ENCODE measurements at regions not wholly inside any gene's neighbourhood (a gene's known extent, or its start where the extent isn't known, plus 50 kb on each side); places are given as distances from the start of the nearest gene placed in this dataset.

DNA sequence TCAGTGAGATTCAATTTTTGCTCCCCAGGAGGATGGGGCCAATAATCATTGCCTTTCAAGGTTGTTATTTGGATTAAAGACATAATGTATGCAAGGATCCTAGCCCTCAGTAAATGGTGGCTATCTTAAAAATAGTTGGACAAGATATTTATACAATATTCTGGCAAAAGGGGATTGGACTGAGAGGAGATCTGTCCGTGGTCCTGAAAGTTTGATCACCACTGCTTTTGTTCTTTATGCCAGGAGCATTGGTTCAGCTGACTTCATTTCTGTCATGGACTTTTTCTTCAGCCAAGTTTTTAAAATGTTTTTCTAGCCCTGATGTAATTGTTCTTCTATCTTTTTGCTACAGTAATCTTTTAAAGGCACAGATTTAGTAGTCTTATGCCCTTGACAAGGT lies 70.2 kb upstream of the TCL1A start:
- Histone ChIP-seq H3K36me3 (replicated peaks in 1 of 2; ENCODE audit: control extremely low read depth in 1 of 2, control insufficient read depth in 1 of 2, extremely low read depth in 1 of 2, insufficient read depth in 2 of 2, low read length in 1 of 2) (no peaks in the 10 kb centered on the region), H4K20me1 (ENCODE audit: control insufficient read depth, insufficient read depth, low read length, poor library complexity, severe bottlenecking) (no peaks in the 10 kb centered on the region), H3K4me2 (replicated peaks; ENCODE audit: low read depth, low read length, poor library complexity, severe bottlenecking) (no peak overlapping the region), H3K9me3 (ENCODE audit: control extremely low read depth in 1 of 3, control insufficient read depth in 2 of 3, insufficient read depth in 1 of 3, low read length in 2 of 3) (no peaks in the 10 kb centered on the region), H2AFZ (ENCODE audit: insufficient read depth, low read depth, low read length, poor library complexity, severe bottlenecking) (no peak overlapping the region), H3K27ac (ENCODE audit: low read length in 2 of 2) (no peak overlapping the region), H3K27me3 (replicated peaks in 1 of 4; ENCODE audit: control extremely low read depth in 1 of 4, control insufficient read depth in 3 of 4, insufficient read depth in 4 of 4, low read length in 3 of 4) (peaks cover 0 to 3% (median 0%) of the 10 kb centered on the region in 4 experiments), H3K4me1 (ENCODE audit: control insufficient read depth in 2 of 2, insufficient read depth in 2 of 2, low read length in 2 of 2) (no peaks in the 10 kb centered on the region), H3K9ac (ENCODE audit: low read length) (no peak overlapping the region), H3K4me3 (ENCODE audit: control extremely low read depth in 1 of 5, extremely low read depth in 1 of 5, insufficient read depth in 1 of 5, low read depth in 2 of 5, low read length in 4 of 5) (no peak overlapping the region), H3K79me2 (ENCODE audit: control insufficient read depth, insufficient read depth, low read length) (no peaks in the 10 kb centered on the region)
- WGBS (ENCODE audit: insufficient coverage) = 17% methylated on average over 1 of the region's 1 CpG
- ChIA-PET CTCF (interaction anchor here (0.7 to 1.0 kb wide), 2 partner anchors 10 to 20 kb away, joined by 4 read pairs; no protein-coding TSS in a partner anchor), POLR2A (no interaction called here)
- Mint-ChIP-seq H3K9me3 (ENCODE audit: insufficient read depth) (no peaks in the 10 kb centered on the region), H3K27me3 (peaks cover 27% of the 10 kb centered on the region), H3K27ac (no peak overlapping the region), H3K4me1 (no peaks in the 10 kb centered on the region), H3K4me3 (no peak overlapping the region)
- intact Hi-C loops (cut with micrococcal nuclease) = no loop called here
- DNase-seq (peak; percentile 20), ATAC-seq (ENCODE audit: low read depth) (no peak)
- TF ChIP-seq EZH2 (IDR thresholded peaks at IDR 0.05; ENCODE audit: borderline replicate concordance, insufficient read depth, low read depth, low read length, poor library complexity, severe bottlenecking) = no peak
- TF ChIP-seq, protein P1, sequence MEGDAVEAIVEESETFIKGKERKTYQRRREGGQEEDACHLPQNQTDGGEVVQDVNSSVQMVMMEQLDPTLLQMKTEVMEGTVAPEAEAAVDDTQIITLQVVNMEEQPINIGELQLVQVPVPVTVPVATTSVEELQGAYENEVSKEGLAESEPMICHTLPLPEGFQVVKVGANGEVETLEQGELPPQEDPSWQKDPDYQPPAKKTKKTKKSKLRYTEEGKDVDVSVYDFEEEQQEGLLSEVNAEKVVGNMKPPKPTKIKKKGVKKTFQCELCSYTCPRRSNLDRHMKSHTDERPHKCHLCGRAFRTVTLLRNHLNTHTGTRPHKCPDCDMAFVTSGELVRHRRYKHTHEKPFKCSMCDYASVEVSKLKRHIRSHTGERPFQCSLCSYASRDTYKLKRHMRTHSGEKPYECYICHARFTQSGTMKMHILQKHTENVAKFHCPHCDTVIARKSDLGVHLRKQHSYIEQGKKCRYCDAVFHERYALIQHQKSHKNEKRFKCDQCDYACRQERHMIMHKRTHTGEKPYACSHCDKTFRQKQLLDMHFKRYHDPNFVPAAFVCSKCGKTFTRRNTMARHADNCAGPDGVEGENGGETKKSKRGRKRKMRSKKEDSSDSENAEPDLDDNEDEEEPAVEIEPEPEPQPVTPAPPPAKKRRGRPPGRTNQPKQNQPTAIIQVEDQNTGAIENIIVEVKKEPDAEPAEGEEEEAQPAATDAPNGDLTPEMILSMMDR (IDR thresholded peaks at IDR 0.05) = no peak

DNA sequence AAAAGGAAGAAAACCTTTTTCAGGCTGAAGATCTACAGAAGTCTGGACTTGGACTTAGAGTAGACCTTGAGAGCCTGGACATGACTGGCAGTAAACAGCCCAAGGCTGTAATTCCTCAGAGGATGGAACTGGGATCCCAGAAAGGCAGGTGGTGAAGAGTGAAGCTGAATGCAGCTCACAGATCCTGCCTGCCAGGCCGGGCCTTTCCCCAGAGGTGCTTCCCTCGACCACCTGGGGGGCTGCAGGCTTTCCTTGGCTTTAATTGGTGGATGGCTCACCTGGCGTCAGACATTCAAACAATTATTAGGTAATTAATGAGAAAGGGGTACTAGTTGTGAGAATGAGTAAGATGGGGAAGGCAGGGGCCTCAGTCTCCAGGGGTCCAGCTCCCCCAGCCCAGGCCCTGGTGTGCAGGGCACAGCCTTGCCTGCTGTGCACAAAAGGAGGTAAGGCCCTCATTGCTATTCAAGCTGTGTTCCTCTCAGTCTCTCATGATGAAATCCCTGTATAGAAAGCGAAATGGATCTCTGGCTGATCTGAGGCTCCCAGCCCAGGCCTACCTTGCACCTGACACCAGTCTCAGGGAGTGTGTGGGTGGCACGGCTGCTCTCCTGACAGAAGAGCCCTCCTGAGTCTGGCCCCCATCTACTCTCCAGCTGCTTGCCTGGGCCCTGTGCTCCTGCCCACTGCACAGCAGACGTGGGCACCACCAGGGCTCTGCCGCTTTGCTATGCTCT lies 63.0 kb upstream of the TCL1A start:
- Histone ChIP-seq H3K9ac (ENCODE audit: low read length) (no peak overlapping the region), H3K4me2 (replicated peaks; ENCODE audit: low read depth, low read length, poor library complexity, severe bottlenecking) (no peak overlapping the region), H3K4me3 (ENCODE audit: control extremely low read depth in 1 of 5, extremely low read depth in 1 of 5, insufficient read depth in 1 of 5, low read depth in 2 of 5, low read length in 4 of 5) (no peak overlapping the region), H3K27me3 (replicated peaks in 1 of 4; ENCODE audit: control extremely low read depth in 1 of 4, control insufficient read depth in 3 of 4, insufficient read depth in 4 of 4, low read length in 3 of 4) (no peaks in the 10 kb centered on the region), H3K36me3 (replicated peaks in 1 of 2; ENCODE audit: control extremely low read depth in 1 of 2, control insufficient read depth in 1 of 2, extremely low read depth in 1 of 2, insufficient read depth in 2 of 2, low read length in 1 of 2) (no peaks in the 10 kb centered on the region), H2AFZ (ENCODE audit: insufficient read depth, low read depth, low read length, poor library complexity, severe bottlenecking) (no peak overlapping the region), H4K20me1 (ENCODE audit: control insufficient read depth, insufficient read depth, low read length, poor library complexity, severe bottlenecking) (no peaks in the 10 kb centered on the region), H3K27ac (ENCODE audit: low read length in 2 of 2) (no peak overlapping the region), H3K79me2 (ENCODE audit: control insufficient read depth, insufficient read depth, low read length) (peaks cover 18% of the 10 kb centered on the region), H3K9me3 (ENCODE audit: control extremely low read depth in 1 of 3, control insufficient read depth in 2 of 3, insufficient read depth in 1 of 3, low read length in 2 of 3) (no peaks in the 10 kb centered on the region), H3K4me1 (ENCODE audit: control insufficient read depth in 2 of 2, insufficient read depth in 2 of 2, low read length in 2 of 2) (peaks cover 7 to 16% of the 10 kb centered on the region in 2 donors)
- Mint-ChIP-seq H3K4me3 (no peak overlapping the region), H3K27me3 (peaks cover 12% of the 10 kb centered on the region), H3K4me1 (peaks cover 20% of the 10 kb centered on the region), H3K27ac (no peak overlapping the region), H3K9me3 (ENCODE audit: insufficient read depth) (no peaks in the 10 kb centered on the region)
- ChIA-PET CTCF (interaction anchor here (0.9 to 8.6 kb wide), 3 partner anchors 16 to 213 kb away, joined by 4 to 131 read pairs (median 72); no protein-coding TSS in a partner anchor), POLR2A (no interaction called here)
- DNase-seq (no peak), ATAC-seq (ENCODE audit: low read depth) (no peak)
- intact Hi-C loops (cut with micrococcal nuclease) = no loop called here
- TF ChIP-seq EZH2 (IDR thresholded peaks at IDR 0.05; ENCODE audit: borderline replicate concordance, insufficient read depth, low read depth, low read length, poor library complexity, severe bottlenecking) = no peak
- TF ChIP-seq, protein P1 (IDR thresholded peaks at IDR 0.05) = no peak
- 75% methylated on average over 7 of the region's 7 CpGs for WGBS (ENCODE audit: insufficient coverage)
